ENCODE measurements at regions not wholly inside any gene's neighbourhood (a gene's known extent, or its start where the extent isn't known, plus 50 kb on each side); places are given as distances from the start of the nearest gene placed in this dataset.

DNA sequence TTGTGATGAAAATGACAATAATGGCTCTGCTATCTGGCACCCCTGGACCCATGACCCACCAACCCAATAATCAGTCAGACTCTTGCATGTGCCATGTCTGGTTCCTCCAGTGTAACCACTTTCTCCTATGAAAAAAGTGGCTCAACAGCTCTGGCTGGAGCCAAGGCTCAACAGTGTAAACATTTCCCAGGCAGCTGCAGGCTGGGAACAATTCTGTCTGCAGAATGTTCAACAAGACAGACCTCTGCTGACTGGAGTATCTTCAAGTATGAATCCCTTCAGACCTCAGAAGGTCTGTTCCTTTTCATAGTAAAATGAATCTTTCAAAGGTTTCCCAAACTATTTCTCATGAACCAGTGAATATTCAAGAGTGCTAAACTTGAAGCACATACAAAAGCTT lies 410.1 kb upstream of the HTR2A start:
- H3K4me1 Mint-ChIP-seq (ENCODE audit: low read depth), result no peaks in the 10 kb centered on the region
- DNase-seq, result no peak
- TF ChIP-seq, protein P1, sequence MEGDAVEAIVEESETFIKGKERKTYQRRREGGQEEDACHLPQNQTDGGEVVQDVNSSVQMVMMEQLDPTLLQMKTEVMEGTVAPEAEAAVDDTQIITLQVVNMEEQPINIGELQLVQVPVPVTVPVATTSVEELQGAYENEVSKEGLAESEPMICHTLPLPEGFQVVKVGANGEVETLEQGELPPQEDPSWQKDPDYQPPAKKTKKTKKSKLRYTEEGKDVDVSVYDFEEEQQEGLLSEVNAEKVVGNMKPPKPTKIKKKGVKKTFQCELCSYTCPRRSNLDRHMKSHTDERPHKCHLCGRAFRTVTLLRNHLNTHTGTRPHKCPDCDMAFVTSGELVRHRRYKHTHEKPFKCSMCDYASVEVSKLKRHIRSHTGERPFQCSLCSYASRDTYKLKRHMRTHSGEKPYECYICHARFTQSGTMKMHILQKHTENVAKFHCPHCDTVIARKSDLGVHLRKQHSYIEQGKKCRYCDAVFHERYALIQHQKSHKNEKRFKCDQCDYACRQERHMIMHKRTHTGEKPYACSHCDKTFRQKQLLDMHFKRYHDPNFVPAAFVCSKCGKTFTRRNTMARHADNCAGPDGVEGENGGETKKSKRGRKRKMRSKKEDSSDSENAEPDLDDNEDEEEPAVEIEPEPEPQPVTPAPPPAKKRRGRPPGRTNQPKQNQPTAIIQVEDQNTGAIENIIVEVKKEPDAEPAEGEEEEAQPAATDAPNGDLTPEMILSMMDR (IDR thresholded peaks at IDR 0.05), result no peak
- H3K27me3 Mint-ChIP-seq (ENCODE audit: insufficient read depth), result peaks cover 3% of the 10 kb centered on the region; the same call in 1 of the 2 replicates
- H3K36me3 Mint-ChIP-seq (ENCODE audit: low read depth), result no peaks in the 10 kb centered on the region
- H3K4me3 Mint-ChIP-seq, result no peak overlapping the region
- H3K9me3 Mint-ChIP-seq, result peaks cover 8% of the 10 kb centered on the region; the same call in 1 of the 2 replicates
- H3K27ac Mint-ChIP-seq, result no peak overlapping the region

DNA sequence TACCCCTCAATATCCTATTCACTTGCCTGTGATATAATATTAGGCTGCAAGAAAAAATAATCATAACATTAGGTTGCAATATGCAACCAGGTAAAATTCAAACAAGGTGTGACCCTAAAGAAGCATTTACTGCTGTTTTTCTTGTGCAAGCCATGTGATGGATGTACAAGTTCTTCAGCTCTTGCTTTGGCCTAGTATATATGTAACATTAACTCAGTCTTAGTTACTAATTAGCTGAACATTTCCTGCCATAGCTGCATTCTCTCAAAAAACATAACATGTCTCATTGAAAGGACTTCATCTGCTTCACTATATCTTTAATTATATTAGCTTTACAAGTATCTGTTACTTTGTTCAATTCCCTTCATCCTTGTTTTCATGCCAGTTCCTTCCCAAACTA lies 406.8 kb upstream of the HTR2A start:
- Mint-ChIP-seq H3K27ac (no peak overlapping the region), H3K4me1 (ENCODE audit: low read depth) (no peaks in the 10 kb centered on the region; the same call in 1 of the 2 replicates), H3K4me3 (no peak overlapping the region), H3K9me3 (peaks cover 5% of the 10 kb centered on the region; the same call in 1 of the 2 replicates), H3K27me3 (ENCODE audit: insufficient read depth) (peaks cover 1% of the 10 kb centered on the region; the same call in 1 of the 2 replicates), H3K36me3 (ENCODE audit: low read depth) (no peaks in the 10 kb centered on the region)
- DNase-seq, result no peak
- TF ChIP-seq, protein P1 (IDR thresholded peaks at IDR 0.05), result no peak

DNA sequence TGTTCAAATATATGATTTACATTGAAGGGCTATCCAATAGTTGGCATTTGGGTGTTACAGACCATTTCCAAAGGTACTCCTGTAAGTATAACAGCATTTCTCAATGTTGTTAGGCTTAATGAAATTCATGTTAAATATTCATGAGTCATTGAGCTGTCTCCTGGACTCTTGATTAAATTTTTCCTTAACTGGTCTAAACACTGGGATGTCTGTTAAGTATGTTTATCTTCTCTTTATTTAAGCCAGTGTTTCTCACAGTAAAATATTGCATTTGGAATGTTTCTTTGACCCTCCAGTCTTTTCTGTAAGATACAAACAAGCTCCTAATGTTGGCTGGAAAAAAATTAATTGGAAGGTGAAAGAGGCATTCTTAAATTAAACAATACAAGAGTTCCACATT lies 402.5 kb upstream of the HTR2A start:
- Mint-ChIP-seq H3K27me3 (ENCODE audit: insufficient read depth) (no peaks in the 10 kb centered on the region), H3K27ac (no peak overlapping the region), H3K9me3 (peaks cover 5% of the 10 kb centered on the region; the same call in 1 of the 2 replicates), H3K4me3 (no peak overlapping the region), H3K4me1 (ENCODE audit: low read depth) (no peaks in the 10 kb centered on the region; the same call in 1 of the 2 replicates), H3K36me3 (ENCODE audit: low read depth) (no peaks in the 10 kb centered on the region)
- no peak for DNase-seq
- TF ChIP-seq, protein P1 (IDR thresholded peaks at IDR 0.05), result no peak

DNA sequence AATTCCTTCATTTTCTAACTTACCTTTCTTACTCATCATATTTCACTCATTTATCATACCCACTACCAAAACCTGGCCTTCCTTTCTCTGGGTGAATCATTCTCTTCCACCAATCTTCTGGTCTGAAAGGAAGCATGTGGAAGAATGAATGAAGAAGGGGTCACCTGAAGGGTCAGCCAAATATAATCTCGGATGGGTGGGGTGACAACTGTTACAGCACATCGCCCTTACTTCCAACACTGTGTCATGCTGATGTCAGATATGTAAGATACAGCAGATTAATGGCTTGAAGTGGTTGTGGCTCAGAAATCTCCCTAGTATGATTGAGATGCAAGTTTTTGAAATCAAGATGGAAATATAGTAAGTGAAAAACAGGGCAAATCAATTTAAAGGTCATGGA lies 401.7 kb upstream of the HTR2A start:
- TF ChIP-seq, protein P1 (IDR thresholded peaks at IDR 0.05), result no peak
- H3K36me3 Mint-ChIP-seq (ENCODE audit: low read depth), result no peaks in the 10 kb centered on the region
- H3K4me3 Mint-ChIP-seq, result no peak overlapping the region
- peaks cover 5% of the 10 kb centered on the region; the same call in 1 of the 2 replicates for H3K9me3 Mint-ChIP-seq
- no peaks in the 10 kb centered on the region; the same call in 1 of the 2 replicates for H3K4me1 Mint-ChIP-seq (ENCODE audit: low read depth)
- H3K27ac Mint-ChIP-seq, result no peak overlapping the region
- no peak for DNase-seq
- no peaks in the 10 kb centered on the region for H3K27me3 Mint-ChIP-seq (ENCODE audit: insufficient read depth)

DNA sequence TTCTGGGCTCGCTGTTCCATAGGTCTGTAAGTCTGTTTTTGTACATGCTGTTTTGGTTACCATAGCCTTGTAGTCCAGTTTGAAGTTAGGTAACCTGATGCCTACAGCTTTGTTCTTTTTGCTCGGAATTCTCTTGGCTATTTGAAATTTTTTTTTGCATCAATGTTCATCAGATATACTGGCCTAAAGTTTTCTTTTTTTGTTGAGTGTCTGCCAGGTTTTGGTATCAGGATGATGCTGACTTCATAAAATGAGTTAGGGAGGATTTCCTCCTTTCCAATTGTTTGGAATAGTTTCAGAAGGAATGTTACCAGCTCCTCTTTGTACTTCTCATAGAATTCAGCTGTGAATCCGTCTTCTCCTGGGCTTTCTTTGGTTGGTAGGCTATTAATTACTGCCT lies 397.8 kb upstream of the HTR2A start:
- no peaks in the 10 kb centered on the region for H3K27me3 Mint-ChIP-seq (ENCODE audit: insufficient read depth)
- H3K27ac Mint-ChIP-seq, result no peak overlapping the region
- peaks cover under 1% of the 10 kb centered on the region; the same call in 1 of the 2 replicates for H3K9me3 Mint-ChIP-seq
- TF ChIP-seq, protein P1 (IDR thresholded peaks at IDR 0.05), result no peak
- DNase-seq, result no peak
- H3K36me3 Mint-ChIP-seq (ENCODE audit: low read depth), result no peaks in the 10 kb centered on the region
- peaks cover 7% of the 10 kb centered on the region; the same call in 1 of the 2 replicates for H3K4me1 Mint-ChIP-seq (ENCODE audit: low read depth)
- no peak overlapping the region for H3K4me3 Mint-ChIP-seq
